ENCODE measurements at regions not wholly inside any gene's neighbourhood (a gene's known extent, or its start where the extent isn't known, plus 50 kb on each side); places are given as distances from the start of the nearest gene placed in this dataset.
"Not testable (repeated sequence)": the region's sequence is repeated elsewhere in the genome, so short reads cannot be mapped to it uniquely, and the experiment has no call there.

- no peak for DNase-seq
Observed at GRCh38 chr5:2566284-2566683, 185.2 kb downstream of the IRX2 start.

DNA sequence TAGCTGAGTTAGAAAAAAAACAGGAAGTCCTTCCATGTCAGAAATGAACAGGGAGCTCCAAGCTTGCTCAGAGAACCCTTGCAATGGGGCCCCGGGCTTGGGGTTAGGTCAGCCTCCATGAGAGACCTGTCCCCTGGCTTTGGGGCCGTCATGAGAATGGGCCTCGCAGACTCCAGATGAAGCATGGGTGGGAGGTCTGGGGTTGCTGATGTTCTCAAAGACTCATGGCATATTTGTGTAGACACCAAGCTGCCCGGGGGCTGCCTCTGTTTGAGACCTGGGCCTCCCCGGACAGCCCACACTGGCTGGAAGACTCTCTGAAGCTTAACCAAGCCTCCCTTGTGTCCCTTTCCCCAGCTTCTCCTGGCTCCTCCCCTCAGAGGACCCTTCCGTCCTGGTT is 186.3 kb downstream of the IRX2 start:
- DNase-seq, result no peak

- DNase-seq, result no peak
Observed at GRCh38 chr5:2563046-2563445, 188.4 kb downstream of the IRX2 start.

DNA sequence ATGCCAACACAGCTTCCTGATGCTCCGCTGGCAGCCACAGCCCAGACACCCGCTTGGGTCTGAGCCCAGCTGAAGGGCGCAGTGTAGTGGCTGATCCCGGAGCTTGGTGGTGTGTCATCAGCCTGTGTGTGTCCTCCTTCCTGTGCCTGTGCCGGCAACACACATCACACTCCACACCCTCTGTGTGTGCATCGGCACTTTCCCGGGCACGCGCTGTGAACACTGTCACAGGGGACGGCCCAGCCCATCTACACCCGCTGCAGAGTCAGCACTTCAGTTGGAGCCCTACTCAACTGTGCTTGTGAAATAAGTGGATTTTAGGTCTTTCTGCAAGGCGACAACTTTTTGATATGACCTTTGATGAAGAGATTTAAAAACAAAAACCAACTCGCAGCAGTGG is 189.4 kb downstream of the IRX2 start:
- no peak for DNase-seq

- no peak for DNase-seq
Observed at GRCh38 chr5:2560435-2560834, 191.0 kb downstream of the IRX2 start.

DNA sequence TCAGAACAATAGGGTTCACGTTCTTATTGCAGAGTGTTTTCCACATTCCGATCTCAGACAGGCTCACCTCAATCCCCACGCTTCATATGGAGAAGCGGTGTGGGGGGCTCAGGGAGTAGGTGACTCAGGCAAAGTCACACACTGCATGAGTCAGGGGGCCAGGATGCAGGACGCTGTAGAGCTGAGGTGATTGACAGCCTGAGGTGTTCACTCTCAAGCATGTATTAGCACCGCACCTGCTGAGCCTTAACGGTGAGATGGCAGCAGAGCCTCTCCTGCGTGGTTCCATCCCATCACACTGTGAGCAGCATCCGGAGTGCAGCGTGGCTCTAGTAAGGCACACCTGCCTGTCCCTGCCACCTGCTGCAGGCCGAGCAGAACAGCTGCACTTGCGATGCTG is 194.0 kb downstream of the IRX2 start:
- DNase-seq, result no peak

- no peak for DNase-seq
Observed at GRCh38 chr5:2556375-2556966, 195.0 kb downstream of the IRX2 start.

DNA sequence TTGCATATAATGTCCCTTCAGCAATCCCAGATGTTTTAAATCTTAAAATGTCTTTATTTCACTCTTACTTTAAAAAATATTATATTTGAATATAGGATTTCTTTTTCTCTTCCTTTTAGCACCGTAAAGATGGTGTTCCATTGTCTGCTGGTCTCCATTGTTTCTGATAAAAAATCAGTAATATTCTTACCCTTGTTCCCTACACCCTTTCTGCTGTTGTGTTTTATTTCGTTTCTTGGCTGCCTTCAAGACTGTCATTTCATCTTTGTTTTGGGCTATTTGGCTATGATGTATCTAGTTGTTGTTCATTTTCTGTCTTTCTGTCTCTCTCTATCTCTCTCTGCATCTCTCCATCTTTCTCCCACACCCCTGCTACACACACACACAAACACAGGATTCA is 197.9 kb downstream of the IRX2 start:
- DNase-seq, result no peak

DNA sequence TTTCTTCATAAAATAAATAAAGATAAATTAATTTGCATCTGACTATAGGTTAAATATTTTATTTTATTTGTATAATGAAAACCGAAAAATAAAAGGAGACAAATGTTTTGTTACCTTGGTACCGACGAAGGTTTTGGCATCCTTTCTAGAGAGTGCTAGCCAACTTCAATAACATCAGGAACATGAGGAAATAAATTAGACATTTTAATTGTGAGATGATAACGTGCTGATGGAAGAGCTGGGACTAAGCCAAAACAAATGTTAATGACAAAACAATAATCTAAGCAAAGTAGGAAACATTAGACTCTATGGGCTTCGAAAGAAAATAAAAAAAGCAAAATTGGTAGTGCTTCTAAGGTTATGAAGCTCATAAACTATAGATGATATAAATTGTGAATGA is 201.0 kb downstream of the IRX2 start:
- no peak for DNase-seq

- no peak for DNase-seq
Observed at GRCh38 chr5:2549900-2550299, 201.6 kb downstream of the IRX2 start.

DNA sequence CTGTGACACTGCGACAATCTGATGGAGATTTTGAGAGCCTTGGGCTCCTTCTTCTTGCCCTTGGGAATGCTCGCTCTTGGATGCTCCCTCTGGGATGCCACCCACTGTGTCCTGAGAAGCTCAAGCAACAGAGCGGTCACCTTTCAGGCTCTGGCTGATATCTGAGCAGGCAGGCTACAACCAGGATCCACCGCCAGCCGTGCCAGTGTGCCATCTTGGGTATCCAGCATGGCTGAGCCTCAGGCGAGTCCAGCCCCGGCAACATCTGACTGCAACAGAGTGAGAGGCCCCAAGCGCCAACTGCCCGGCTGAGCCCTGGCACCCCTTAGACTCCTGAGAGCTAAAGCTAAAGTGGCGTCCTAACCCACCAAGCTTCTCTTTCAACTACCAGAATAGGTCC is 202.1 kb downstream of the IRX2 start:
- no peak for DNase-seq

- no peak for DNase-seq
Observed at GRCh38 chr5:2546938-2547337, 204.5 kb downstream of the IRX2 start.

DNA sequence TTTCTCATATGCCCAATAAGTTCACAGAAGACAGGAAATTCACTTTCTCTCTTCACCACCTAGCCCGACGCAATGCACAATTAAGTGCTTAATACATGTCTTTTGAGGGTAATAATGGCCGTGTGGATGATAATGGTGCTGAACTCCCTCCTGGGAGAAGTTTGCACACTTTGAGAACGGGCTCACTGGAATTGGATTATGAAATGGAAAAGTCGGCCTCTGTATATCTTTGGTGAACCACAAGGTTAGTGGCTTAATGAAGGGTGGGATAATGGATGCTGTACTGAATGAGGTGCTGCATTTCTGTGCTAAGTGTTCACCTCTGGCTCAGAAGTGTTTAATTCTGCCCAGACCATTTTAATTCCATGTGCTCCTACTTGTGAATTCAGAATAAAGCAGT is 207.5 kb downstream of the IRX2 start:
- no peak for DNase-seq

- no peak for DNase-seq
Observed at GRCh38 chr5:2542821-2543220, 208.7 kb downstream of the IRX2 start.

DNA sequence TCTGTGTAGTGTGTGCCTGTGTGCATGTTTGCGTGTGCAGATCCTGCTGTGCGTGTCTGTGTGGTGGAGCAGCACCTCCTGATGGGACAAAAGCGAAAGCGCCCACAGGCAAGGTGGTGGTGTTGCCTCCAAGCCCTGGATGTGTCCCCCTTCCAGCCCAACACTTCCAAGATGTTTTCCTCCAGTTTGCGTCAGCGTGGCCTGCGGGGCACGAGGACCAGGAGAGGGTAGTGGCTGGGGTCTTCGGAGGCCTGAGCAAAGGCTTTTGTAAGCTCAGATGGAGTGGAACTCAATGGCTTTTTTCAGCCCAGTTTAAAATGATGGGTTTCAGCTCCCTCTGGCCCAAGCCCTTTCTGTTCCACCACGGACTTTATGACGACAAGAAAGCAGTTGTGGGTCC is 209.5 kb downstream of the IRX2 start:
- no peak for DNase-seq

- no peak for DNase-seq
Observed at GRCh38 chr5:2538169-2538568, 213.3 kb downstream of the IRX2 start.

GRCh38 chr5:2537378-2538145 is 213.9 kb downstream of the IRX2 start:
- no peak for DNase-seq

- no peak for DNase-seq
Observed at GRCh38 chr5:2536632-2537377, 214.7 kb downstream of the IRX2 start.

- DNase-seq, result no peak
Observed at GRCh38 chr5:2534970-2535369, 216.5 kb downstream of the IRX2 start.

DNA sequence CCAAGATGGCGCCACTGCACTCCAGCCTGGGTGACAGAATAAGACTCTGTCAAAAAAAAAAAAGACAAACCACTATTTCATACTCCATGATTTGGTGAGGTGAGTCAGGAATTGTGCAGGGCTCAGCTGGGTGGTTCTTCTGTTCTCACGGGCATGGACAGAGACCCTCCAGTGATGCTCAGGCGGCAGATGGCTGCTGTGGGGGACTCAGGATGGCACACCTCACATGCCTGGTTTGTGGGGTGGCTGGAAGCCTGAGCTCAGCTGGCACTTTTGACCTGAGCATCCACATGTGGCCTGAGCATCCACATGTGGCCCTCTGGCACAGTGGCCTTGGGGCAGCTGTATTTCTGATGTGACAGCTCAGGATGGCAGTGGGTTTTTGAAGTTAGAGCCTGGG is 217.2 kb downstream of the IRX2 start:
- DNase-seq, result no peak

DNA sequence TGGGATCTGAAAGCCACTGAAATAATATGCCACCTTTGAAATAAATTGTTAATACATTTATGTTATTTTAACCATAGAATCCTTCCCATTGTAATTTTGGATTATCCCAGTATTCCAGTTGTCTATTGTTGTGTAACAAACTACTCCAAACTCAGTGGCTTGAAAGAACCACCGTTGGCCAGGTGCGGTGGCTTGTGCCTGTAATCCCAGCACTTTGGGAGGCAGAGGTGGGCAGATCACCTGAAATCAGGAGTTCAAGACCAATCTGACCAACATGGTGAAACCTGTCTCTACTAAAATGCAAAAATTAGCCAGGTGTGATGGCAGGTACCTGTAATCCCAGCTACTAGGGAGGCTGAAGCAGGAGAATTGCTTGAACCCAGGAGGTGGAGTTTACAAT is 217.6 kb downstream of the IRX2 start:
- not testable (repeated sequence) for DNase-seq

DNA sequence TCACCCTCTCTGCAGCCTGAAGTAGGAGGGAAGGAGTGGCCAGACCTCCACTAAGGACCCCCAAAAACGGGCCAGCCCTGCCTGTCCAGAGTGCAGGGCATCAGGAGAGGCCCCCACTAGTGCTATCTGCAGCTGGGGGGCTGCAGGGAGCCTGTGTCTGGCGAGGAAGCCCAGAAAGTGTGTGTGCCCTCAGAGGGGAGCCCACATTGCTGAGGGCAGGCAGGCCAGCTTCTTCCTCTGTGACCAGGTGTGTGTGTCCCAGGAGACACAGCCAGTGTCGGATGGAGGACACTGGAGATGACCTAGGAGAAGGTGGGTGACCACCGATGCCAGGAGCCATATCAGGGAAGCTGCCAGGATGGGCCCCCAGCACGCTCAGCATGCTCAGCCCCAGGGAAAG is 218.7 kb downstream of the IRX2 start:
- DNase-seq, result no peak

- no peak for DNase-seq
Observed at GRCh38 chr5:2531318-2531717, 220.2 kb downstream of the IRX2 start.

DNA sequence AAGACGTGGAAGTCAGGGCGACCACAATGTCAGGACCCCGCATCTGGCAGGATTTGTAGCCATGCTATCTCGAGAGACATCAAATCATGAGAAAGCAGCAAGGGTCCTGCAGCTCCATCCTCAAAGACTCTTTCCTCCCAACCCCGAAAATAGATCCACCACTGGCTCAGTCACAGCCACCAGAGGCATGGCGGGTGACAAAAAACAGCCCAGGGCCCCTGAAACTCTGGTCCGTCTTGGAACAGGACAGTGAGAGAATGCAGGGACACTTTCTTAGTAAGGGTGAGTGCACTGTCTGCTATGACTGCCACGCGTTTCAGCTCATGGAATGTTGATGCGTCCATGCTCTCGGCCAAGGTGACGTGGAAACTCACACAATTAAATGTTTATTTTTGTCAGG is 220.9 kb downstream of the IRX2 start:
- no peak for DNase-seq

Measured in NCI-H2227 treated with DMSO at 0.1 percent for 48 hours (cell line).